GM19025 (cell line): ENCODE measurements at regions not wholly inside any gene's neighbourhood (a gene's known extent, or its start where the extent isn't known, plus 50 kb on each side); places are given as distances from the start of the nearest gene placed in this dataset.
"Not testable (repeated sequence)": the region's sequence is repeated elsewhere in the genome, so short reads cannot be mapped to it uniquely, and the experiment has no call there.

ENCODE experiments used
- ATAC-seq: cut with Tn5 transposase; IDR thresholded peaks from one replicate; pipeline ENCODE4 v1.9.1; 2021; ENCODE audit warnings: mild to moderate bottlenecking, low read depth, moderate library complexity; ENCODE audit not compliant: unreplicated experiment

GRCh38 chr7:9029681-9030530 is 596.5 kb downstream of the NXPH1 start:
- no peak for ATAC-seq

GRCh38 chr7:9030976-9031375 is 597.6 kb downstream of the NXPH1 start:
- ATAC-seq, result no peak

- no peak for ATAC-seq
These were observed 598.0 kb downstream of the NXPH1 start for GRCh38 chr7:9031386-9031785.

DNA sequence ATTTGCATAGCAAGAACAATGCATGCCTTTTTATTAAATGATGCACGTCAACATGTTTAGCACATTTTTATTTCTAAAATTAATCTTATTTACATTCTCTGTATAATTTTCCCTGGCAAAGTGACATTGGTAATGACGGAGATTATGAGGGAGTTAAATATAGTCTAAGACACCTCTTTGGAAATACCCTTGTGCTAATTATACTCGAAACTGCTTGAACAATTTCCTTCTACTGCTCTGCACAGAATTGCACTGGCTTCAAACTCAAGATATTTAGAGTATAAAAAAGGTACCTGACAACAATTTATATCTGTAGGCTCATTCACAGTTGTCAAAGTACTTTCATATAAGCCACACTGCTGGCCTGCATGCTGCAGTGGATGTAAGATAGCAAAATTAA is 602.7 kb downstream of the NXPH1 start:
- ATAC-seq, result no peak

DNA sequence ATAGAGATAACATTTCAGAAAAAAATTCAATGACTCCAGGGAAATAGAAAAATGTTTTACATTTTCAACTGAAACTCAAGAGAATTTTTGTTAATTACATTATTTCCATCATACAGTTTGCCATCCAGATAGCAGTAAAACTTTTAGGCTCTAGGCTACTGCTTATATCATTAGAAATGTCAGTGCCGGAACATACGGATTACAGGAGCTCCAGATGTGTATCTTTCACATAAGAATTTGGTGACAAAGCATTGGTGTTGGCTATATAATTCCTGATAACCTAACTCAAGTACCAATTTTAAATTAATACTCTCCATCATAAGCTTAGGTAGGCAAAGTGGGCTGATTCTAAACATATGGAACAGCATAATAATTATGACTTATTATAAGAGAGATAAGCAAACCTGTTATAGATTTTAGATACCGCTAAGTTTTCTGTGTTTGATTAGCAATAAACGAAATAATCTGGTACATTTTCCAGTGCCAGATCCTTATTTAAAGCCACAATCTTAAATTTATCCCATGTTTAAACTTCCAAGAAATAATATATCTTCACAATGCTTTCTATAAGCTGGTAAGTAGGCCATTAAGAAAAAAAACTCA is 637.9 kb downstream of the NXPH1 start:
- no peak for ATAC-seq

DNA sequence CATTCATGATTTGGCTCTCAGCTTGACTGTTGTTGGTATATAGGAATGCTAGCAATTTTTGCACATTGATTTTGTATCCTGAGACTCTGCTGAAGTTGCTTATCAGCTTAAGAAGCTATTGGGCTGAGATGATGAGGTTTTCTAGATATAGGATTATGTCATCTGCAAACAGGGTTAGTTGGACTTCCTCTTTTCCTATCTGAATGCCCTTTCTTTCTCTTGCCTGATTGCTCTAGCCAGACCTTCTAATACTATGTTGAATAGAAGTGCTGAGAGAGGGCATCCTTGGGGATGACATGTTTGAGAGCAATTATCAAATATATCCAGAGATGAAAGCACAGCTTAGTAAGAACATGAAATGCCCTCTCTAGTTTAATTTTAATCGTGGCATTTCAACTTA is 642.4 kb downstream of the NXPH1 start:
- not testable (repeated sequence) for ATAC-seq

DNA sequence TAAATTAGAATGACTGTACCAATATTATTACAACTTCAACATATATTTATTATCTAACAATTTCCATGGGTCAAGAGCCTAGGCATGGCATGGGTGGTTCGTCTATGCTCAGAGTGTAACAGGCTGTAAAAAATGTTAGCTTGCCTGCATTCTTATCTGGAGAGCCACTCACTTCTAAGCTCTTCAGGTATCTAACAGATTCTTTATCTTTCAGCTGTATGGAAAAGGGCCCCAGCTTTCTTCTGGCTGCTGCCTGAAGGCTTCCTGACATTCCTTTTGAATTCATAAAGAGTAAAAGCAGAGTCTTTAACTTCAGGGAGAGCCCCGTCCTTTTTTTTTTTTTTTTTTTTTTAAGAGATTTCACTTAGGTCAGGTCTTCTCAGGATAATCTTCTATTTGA is 648.8 kb downstream of the NXPH1 start:
- no peak for ATAC-seq

- ATAC-seq, result no peak
These were observed 650.4 kb downstream of the NXPH1 start for GRCh38 chr7:9083837-9084236.

DNA sequence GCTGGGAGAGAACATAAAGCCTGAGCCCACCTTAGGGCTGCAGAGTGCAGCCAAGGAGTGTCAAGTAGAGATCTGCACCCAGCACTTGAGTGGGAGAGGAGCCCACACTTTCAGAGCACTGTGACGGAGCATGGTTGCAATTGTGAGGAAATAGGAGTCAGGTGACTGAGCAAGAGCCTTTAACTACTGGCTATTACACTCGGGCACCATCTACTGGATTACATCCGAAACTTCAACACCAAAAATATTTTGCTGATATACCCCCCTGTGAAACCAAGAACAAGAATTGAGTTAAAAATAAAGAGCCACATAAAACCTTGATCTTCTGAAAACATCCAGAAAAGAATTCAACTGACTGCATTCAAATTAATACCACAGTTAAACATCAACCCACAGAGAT is 657.9 kb downstream of the NXPH1 start:
- ATAC-seq, result no peak

DNA sequence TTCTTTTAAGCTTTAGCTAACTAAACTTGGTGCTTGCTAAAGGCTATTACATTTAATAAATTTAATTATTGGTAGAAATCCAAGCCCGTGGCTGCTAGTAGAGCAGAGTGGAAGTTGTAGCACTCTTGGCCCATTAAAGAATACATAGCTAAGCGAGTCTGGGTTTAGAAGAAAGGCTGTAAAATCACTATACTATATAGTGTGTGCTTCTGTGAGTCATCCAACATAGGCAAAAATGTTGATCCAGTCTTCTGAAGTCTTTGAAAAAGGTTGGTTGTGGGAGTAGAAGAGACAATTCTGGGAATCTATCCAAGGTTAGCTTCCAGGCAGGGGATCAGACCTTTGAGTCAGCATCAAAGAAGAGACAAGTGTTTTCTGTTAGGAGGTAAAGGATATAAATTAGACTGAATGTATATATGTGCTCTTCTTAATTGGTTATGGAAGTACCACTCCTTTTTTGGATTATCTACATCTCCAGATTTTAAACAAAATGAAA is 664.2 kb downstream of the NXPH1 start:
- no peak for ATAC-seq

GRCh38 chr7:9100289-9100688 is 666.9 kb downstream of the NXPH1 start:
- no peak for ATAC-seq

- no peak for ATAC-seq
These were observed 669.4 kb downstream of the NXPH1 start for GRCh38 chr7:9102846-9103245.

DNA sequence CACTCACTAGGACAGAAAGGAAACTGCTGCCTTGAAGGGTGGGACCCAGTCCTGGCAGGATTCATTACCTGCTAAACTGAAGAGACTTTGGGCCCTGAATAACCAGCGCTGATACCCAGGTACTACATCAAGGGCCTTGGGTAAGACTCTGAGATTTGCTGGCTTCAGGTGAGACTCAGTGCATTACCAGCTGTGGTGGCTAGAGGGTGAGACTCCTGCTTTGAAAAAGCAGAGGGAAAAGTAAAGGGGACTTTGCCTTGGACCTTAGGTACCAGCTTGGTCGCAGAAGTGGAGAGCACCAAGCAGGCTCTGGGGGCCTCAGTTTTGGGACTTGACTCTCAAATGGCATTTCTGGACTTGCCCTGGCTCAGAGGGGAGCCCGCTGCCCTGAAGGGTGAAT is 673.3 kb downstream of the NXPH1 start:
- no peak for ATAC-seq

DNA sequence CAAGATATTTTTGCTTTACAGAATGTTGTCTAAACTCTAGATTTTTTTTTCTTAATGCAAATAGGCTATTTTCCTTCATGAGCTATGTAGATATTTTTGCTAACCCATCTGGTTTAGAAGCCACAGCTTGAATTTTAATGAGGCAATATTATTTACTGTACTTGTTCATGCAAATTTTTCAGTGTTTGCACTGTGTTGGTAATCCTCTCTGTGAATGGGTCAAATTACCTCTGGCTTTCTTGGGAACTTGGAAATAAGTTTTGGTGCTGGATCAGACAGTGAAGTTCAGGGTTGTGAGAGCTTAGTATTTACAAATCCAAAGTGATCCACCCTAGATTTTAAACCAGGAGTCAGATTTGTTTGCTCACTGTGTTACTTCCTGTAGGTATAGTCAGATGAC is 686.9 kb downstream of the NXPH1 start:
- ATAC-seq, result no peak

GRCh38 chr7:9124320-9124719 is 690.9 kb downstream of the NXPH1 start:
- no peak for ATAC-seq

DNA sequence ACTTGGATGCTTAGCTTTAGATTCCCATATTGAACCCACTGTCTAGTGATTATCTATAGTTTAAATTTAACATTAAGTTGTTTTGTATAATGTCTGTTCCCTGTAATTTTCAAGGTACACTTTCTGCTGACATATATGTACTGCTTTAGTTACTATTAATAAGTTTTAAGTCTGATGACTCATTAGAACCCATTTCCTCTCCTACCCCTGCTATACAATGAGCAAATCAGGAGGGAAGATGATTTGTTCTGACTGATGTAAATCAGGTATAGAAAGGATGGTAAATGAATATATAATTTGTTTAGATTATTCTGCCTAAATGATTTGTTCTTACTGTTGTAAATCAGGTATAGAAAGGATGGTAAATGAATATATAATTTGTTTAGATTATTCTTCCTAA is 691.8 kb downstream of the NXPH1 start:
- ATAC-seq, result no peak

GRCh38 chr7:9127901-9128300 is 694.5 kb downstream of the NXPH1 start:
- ATAC-seq, result no peak

DNA sequence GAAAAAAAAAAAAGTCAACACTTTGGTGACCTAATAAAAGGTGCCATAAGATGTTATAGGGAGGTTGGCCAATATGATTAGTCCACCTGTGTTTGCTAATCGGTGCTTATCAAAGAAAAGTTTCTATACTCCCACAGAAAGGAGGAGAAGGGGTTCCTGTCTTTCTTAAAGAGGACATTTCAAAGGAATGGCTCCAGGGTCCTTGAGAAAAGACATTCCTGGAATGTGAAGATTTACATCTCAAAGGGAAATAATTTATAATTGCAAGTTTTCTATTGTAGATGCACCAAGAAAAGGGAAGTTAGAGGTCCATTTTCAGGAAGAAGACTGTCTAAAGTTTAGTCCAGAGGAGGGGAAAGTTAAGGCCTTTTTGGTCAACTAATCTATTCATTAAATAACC is 715.3 kb downstream of the NXPH1 start:
- no peak for ATAC-seq

- ATAC-seq, result no peak
These were observed 716.2 kb downstream of the NXPH1 start for GRCh38 chr7:9149499-9150082.

- ATAC-seq, result not testable (repeated sequence)
These were observed 730.3 kb downstream of the NXPH1 start for GRCh38 chr7:9163691-9164090.

DNA sequence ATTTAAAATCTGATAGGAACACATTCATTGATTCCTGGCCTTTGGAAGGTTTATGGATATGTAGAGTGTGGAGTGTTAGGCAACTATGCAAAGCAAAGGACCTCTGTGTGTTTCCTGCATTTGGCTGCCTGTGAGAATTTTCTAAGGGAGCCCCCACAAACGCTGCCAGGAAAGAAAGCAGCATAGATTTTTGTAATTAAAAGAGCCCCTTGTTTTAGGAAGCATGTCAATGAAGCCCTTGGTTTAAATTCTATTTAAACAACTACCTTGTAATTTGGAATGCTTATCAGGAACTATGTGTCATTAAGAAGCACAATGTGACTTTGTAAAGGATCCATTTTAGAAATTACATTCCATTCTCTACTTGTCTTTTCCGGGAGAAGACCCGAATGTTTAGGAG is 742.5 kb downstream of the NXPH1 start:
- ATAC-seq, result no peak

GRCh38 chr7:9181356-9181755 is 747.9 kb downstream of the NXPH1 start:
- no peak for ATAC-seq
